NB4 (cell line): ENCODE measurements at regions not wholly inside any gene's neighbourhood (a gene's known extent, or its start where the extent isn't known, plus 50 kb on each side); places are given as distances from the start of the nearest gene placed in this dataset.

Experiments used
- DNase-seq: peaks from one replicate; pipeline ENCODE4 v3.0.0; 2010; ENCODE audit warnings: low read depth
- H3K4me3 ChIP-seq: one replicate; pipeline ENCODE4 v1.5.1; 2011; ENCODE audit warnings: mild to moderate bottlenecking, low read depth, low read length, moderate library complexity
- CTCF ChIP-seq: IDR thresholded peaks from one replicate; pipeline ENCODE4 v1.5.1; 2012; ENCODE audit warnings: low read depth, low read length
- MAX ChIP-seq: IDR thresholded peaks from 2 replicates; pipeline ENCODE4 v1.6.1; 2011; ENCODE audit warnings: low read depth, low read length
- MYC ChIP-seq: IDR thresholded peaks from 2 replicates; pipeline ENCODE4 v1.6.1; 2011; ENCODE audit warnings: low read depth, low read length
- POLR2A ChIP-seq: IDR thresholded peaks from 2 replicates; pipeline ENCODE4 v1.6.1; 2011; ENCODE audit warnings: mild to moderate bottlenecking; ENCODE audit not compliant: insufficient read length; ENCODE audit errors: extremely low read depth

- no peak for DNase-seq
- H3K4me3 ChIP-seq, result no peak overlapping the region
These were observed 170.4 kb downstream of the ZDHHC21 start for GRCh38 chr9:14522627-14523379.

GRCh38 chr9:14520341-14520740 lies 172.9 kb downstream of the ZDHHC21 start:
- TF ChIP-seq MYC, result no peak
- no peak overlapping the region for H3K4me3 ChIP-seq
- no peak for DNase-seq

More at GRCh38 chr9:14522627-14523379, 170.4 kb downstream of the ZDHHC21 start:
- TF ChIP-seq MYC, result no peak

GRCh38 chr9:14517154-14517906 lies 175.9 kb downstream of the ZDHHC21 start:
- DNase-seq, result no peak
- no peak for TF ChIP-seq CTCF
- no peak for TF ChIP-seq MYC
- TF ChIP-seq POLR2A, result no peak

GRCh38 chr9:14516656-14517055 lies 176.6 kb downstream of the ZDHHC21 start:
- H3K4me3 ChIP-seq, result no peak overlapping the region
- no peak for DNase-seq
- TF ChIP-seq MAX (no peak), POLR2A (no peak), MYC (no peak), CTCF (no peak)

More at GRCh38 chr9:14517154-14517906, 175.9 kb downstream of the ZDHHC21 start:
- no peak overlapping the region for H3K4me3 ChIP-seq

GRCh38 chr9:14515571-14516198 lies 177.5 kb downstream of the ZDHHC21 start:
- no peak overlapping the region for H3K4me3 ChIP-seq
- TF ChIP-seq MAX, result no peak
- no peak for TF ChIP-seq CTCF
- TF ChIP-seq MYC, result no peak
- no peak for TF ChIP-seq POLR2A
- DNase-seq, result no peak

- TF ChIP-seq POLR2A, result no peak
- no peak for TF ChIP-seq MYC
- no peak for TF ChIP-seq CTCF
- no peak for TF ChIP-seq MAX
- DNase-seq, result peak; percentile 27
- H3K4me3 ChIP-seq, result no peak overlapping the region
These were observed 178.2 kb downstream of the ZDHHC21 start for GRCh38 chr9:14515049-14515448.

GRCh38 chr9:14512942-14513341 lies 180.3 kb downstream of the ZDHHC21 start:
- DNase-seq, result no peak
- TF ChIP-seq MYC (no peak), POLR2A (no peak), CTCF (no peak), MAX (no peak)
- H3K4me3 ChIP-seq, result no peak overlapping the region
